ENCODE measurements at regions not wholly inside any gene's neighbourhood (a gene's known extent, or its start where the extent isn't known, plus 50 kb on each side); places are given as distances from the start of the nearest gene placed in this dataset.

- Histone ChIP-seq H3K9me3 (ENCODE audit: control insufficient read depth, low read length) (no peaks in the 10 kb centered on the region), H3K4me3 (ENCODE audit: extremely low read depth, insufficient read depth, low read length, poor library complexity, severe bottlenecking) (no peak overlapping the region), H3K4me1 (ENCODE audit: control insufficient read depth, insufficient read depth, low read length, poor library complexity, severe bottlenecking) (no peaks in the 10 kb centered on the region), H3K27ac (ENCODE audit: low read depth, low read length, severe bottlenecking) (no peak overlapping the region), H3K36me3 (ENCODE audit: control insufficient read depth, insufficient read depth, low read length) (no peaks in the 10 kb centered on the region)
- 92 to 96% methylated on average over 1 to 2 of the region's 3 CpGs for WGBS, 2 experiments (ENCODE audit: insufficient coverage in 2 of 2)
These were observed 738.6 kb upstream of the FAM98A start for GRCh38 chr2:34337735-34338134.

GRCh38 chr2:34332813-34333212, 733.7 kb upstream of the FAM98A start:
- Histone ChIP-seq H3K36me3 (ENCODE audit: control insufficient read depth, insufficient read depth, low read length) (no peaks in the 10 kb centered on the region), H3K4me1 (ENCODE audit: control insufficient read depth, insufficient read depth, low read length, poor library complexity, severe bottlenecking) (no peaks in the 10 kb centered on the region), H3K27ac (ENCODE audit: low read depth, low read length, severe bottlenecking) (no peak overlapping the region), H3K9me3 (ENCODE audit: control insufficient read depth, low read length) (no peaks in the 10 kb centered on the region), H3K4me3 (ENCODE audit: extremely low read depth, insufficient read depth, low read length, poor library complexity, severe bottlenecking) (no peak overlapping the region)
- WGBS, 2 experiments (ENCODE audit: insufficient coverage in 2 of 2): 56 to 71% methylated on average over 1 of the region's 2 CpGs

GRCh38 chr2:34320056-34320455, 721.0 kb upstream of the FAM98A start:
- Histone ChIP-seq H3K4me3 (ENCODE audit: extremely low read depth, insufficient read depth, low read length, poor library complexity, severe bottlenecking) (no peak overlapping the region), H3K4me1 (ENCODE audit: control insufficient read depth, insufficient read depth, low read length, poor library complexity, severe bottlenecking) (no peaks in the 10 kb centered on the region), H3K9me3 (ENCODE audit: control insufficient read depth, low read length) (no peaks in the 10 kb centered on the region), H3K36me3 (ENCODE audit: control insufficient read depth, insufficient read depth, low read length) (no peaks in the 10 kb centered on the region), H3K27ac (ENCODE audit: low read depth, low read length, severe bottlenecking) (no peak overlapping the region)
- no CpG with 5 or more reads among the region's 2 CpGs for WGBS, 2 experiments (ENCODE audit: insufficient coverage in 2 of 2)

- H3K9me3 ChIP-seq (ENCODE audit: control insufficient read depth, low read length): no peaks in the 10 kb centered on the region
- H3K4me3 ChIP-seq (ENCODE audit: extremely low read depth, insufficient read depth, low read length, poor library complexity, severe bottlenecking): no peak overlapping the region
- no peak overlapping the region for H3K27ac ChIP-seq (ENCODE audit: low read depth, low read length, severe bottlenecking)
- no peaks in the 10 kb centered on the region for H3K4me1 ChIP-seq (ENCODE audit: control insufficient read depth, insufficient read depth, low read length, poor library complexity, severe bottlenecking)
- H3K36me3 ChIP-seq (ENCODE audit: control insufficient read depth, insufficient read depth, low read length): no peaks in the 10 kb centered on the region
- WGBS, 2 experiments (ENCODE audit: insufficient coverage in 2 of 2): 76 to 89% methylated on average over 2 of the region's 3 CpGs
These were observed 718.7 kb upstream of the FAM98A start for GRCh38 chr2:34317797-34318196.

- H3K36me3 ChIP-seq (ENCODE audit: control insufficient read depth, insufficient read depth, low read length): no peaks in the 10 kb centered on the region
- no peaks in the 10 kb centered on the region for H3K4me1 ChIP-seq (ENCODE audit: control insufficient read depth, insufficient read depth, low read length, poor library complexity, severe bottlenecking)
- WGBS, 2 experiments (ENCODE audit: insufficient coverage in 2 of 2): no CpG with 5 or more reads among the region's 1 CpG
- H3K4me3 ChIP-seq (ENCODE audit: extremely low read depth, insufficient read depth, low read length, poor library complexity, severe bottlenecking): no peak overlapping the region
- no peak overlapping the region for H3K27ac ChIP-seq (ENCODE audit: low read depth, low read length, severe bottlenecking)
- H3K9me3 ChIP-seq (ENCODE audit: control insufficient read depth, low read length): no peaks in the 10 kb centered on the region
These were observed 717.7 kb upstream of the FAM98A start for GRCh38 chr2:34316788-34317187.

GRCh38 chr2:34311816-34312215, 712.7 kb upstream of the FAM98A start:
- H3K4me3 ChIP-seq (ENCODE audit: extremely low read depth, insufficient read depth, low read length, poor library complexity, severe bottlenecking): no peak overlapping the region
- H3K27ac ChIP-seq (ENCODE audit: low read depth, low read length, severe bottlenecking): no peak overlapping the region
- no peaks in the 10 kb centered on the region for H3K9me3 ChIP-seq (ENCODE audit: control insufficient read depth, low read length)
- no CpG with 5 or more reads among the region's 1 CpG for WGBS, 2 experiments (ENCODE audit: insufficient coverage in 2 of 2)
- H3K4me1 ChIP-seq (ENCODE audit: control insufficient read depth, insufficient read depth, low read length, poor library complexity, severe bottlenecking): no peaks in the 10 kb centered on the region
- H3K36me3 ChIP-seq (ENCODE audit: control insufficient read depth, insufficient read depth, low read length): no peaks in the 10 kb centered on the region

- no peaks in the 10 kb centered on the region for H3K4me1 ChIP-seq (ENCODE audit: control insufficient read depth, insufficient read depth, low read length, poor library complexity, severe bottlenecking)
- H3K9me3 ChIP-seq (ENCODE audit: control insufficient read depth, low read length): no peaks in the 10 kb centered on the region
- no peak overlapping the region for H3K4me3 ChIP-seq (ENCODE audit: extremely low read depth, insufficient read depth, low read length, poor library complexity, severe bottlenecking)
- no peak overlapping the region for H3K27ac ChIP-seq (ENCODE audit: low read depth, low read length, severe bottlenecking)
- H3K36me3 ChIP-seq (ENCODE audit: control insufficient read depth, insufficient read depth, low read length): no peaks in the 10 kb centered on the region
- WGBS, 2 experiments (ENCODE audit: insufficient coverage in 2 of 2): 100% methylated on average over 1 of the region's 2 CpGs; no CpG with 5 or more reads in 1 of the 2 experiments
These were observed 709.0 kb upstream of the FAM98A start for GRCh38 chr2:34308140-34308539.

GRCh38 chr2:34307636-34308035, 708.5 kb upstream of the FAM98A start:
- WGBS, 2 experiments (ENCODE audit: insufficient coverage in 2 of 2): 0% methylated on average over 1 of the region's 4 CpGs; no CpG with 5 or more reads in 1 of the 2 experiments
- Histone ChIP-seq H3K4me1 (ENCODE audit: control insufficient read depth, insufficient read depth, low read length, poor library complexity, severe bottlenecking) (no peaks in the 10 kb centered on the region), H3K27ac (ENCODE audit: low read depth, low read length, severe bottlenecking) (no peak overlapping the region), H3K9me3 (ENCODE audit: control insufficient read depth, low read length) (no peaks in the 10 kb centered on the region), H3K4me3 (ENCODE audit: extremely low read depth, insufficient read depth, low read length, poor library complexity, severe bottlenecking) (no peak overlapping the region), H3K36me3 (ENCODE audit: control insufficient read depth, insufficient read depth, low read length) (no peaks in the 10 kb centered on the region)

GRCh38 chr2:34306745-34307144, 707.6 kb upstream of the FAM98A start:
- H3K36me3 ChIP-seq (ENCODE audit: control insufficient read depth, insufficient read depth, low read length): no peaks in the 10 kb centered on the region
- H3K4me3 ChIP-seq (ENCODE audit: extremely low read depth, insufficient read depth, low read length, poor library complexity, severe bottlenecking): no peak overlapping the region
- H3K27ac ChIP-seq (ENCODE audit: low read depth, low read length, severe bottlenecking): no peak overlapping the region
- H3K9me3 ChIP-seq (ENCODE audit: control insufficient read depth, low read length): no peaks in the 10 kb centered on the region
- H3K4me1 ChIP-seq (ENCODE audit: control insufficient read depth, insufficient read depth, low read length, poor library complexity, severe bottlenecking): no peaks in the 10 kb centered on the region

- no peak overlapping the region for H3K4me3 ChIP-seq (ENCODE audit: extremely low read depth, insufficient read depth, low read length, poor library complexity, severe bottlenecking)
- no peaks in the 10 kb centered on the region for H3K36me3 ChIP-seq (ENCODE audit: control insufficient read depth, insufficient read depth, low read length)
- H3K27ac ChIP-seq (ENCODE audit: low read depth, low read length, severe bottlenecking): no peak overlapping the region
- no peaks in the 10 kb centered on the region for H3K9me3 ChIP-seq (ENCODE audit: control insufficient read depth, low read length)
- H3K4me1 ChIP-seq (ENCODE audit: control insufficient read depth, insufficient read depth, low read length, poor library complexity, severe bottlenecking): no peaks in the 10 kb centered on the region
- 79 to 94% methylated on average over 1 to 2 of the region's 3 CpGs for WGBS, 2 experiments (ENCODE audit: insufficient coverage in 2 of 2)
These were observed 706.5 kb upstream of the FAM98A start for GRCh38 chr2:34305587-34305986.

GRCh38 chr2:34294961-34295360, 695.9 kb upstream of the FAM98A start:
- WGBS, 2 experiments (ENCODE audit: insufficient coverage in 2 of 2): 71 to 100% methylated on average over 2 of the region's 4 CpGs
- no peak overlapping the region for H3K27ac ChIP-seq (ENCODE audit: low read depth, low read length, severe bottlenecking)
- no peaks in the 10 kb centered on the region for H3K36me3 ChIP-seq (ENCODE audit: control insufficient read depth, insufficient read depth, low read length)
- no peak overlapping the region for H3K4me3 ChIP-seq (ENCODE audit: extremely low read depth, insufficient read depth, low read length, poor library complexity, severe bottlenecking)
- H3K4me1 ChIP-seq (ENCODE audit: control insufficient read depth, insufficient read depth, low read length, poor library complexity, severe bottlenecking): no peaks in the 10 kb centered on the region
- no peaks in the 10 kb centered on the region for H3K9me3 ChIP-seq (ENCODE audit: control insufficient read depth, low read length)

- 86% methylated on average over 1 of the region's 1 CpG; no CpG with 5 or more reads in 1 of the 2 experiments for WGBS, 2 experiments (ENCODE audit: insufficient coverage in 2 of 2)
- no peaks in the 10 kb centered on the region for H3K4me1 ChIP-seq (ENCODE audit: control insufficient read depth, insufficient read depth, low read length, poor library complexity, severe bottlenecking)
- H3K27ac ChIP-seq (ENCODE audit: low read depth, low read length, severe bottlenecking): no peak overlapping the region
- H3K9me3 ChIP-seq (ENCODE audit: control insufficient read depth, low read length): no peaks in the 10 kb centered on the region
- no peaks in the 10 kb centered on the region for H3K36me3 ChIP-seq (ENCODE audit: control insufficient read depth, insufficient read depth, low read length)
- no peak overlapping the region for H3K4me3 ChIP-seq (ENCODE audit: extremely low read depth, insufficient read depth, low read length, poor library complexity, severe bottlenecking)
These were observed 692.0 kb upstream of the FAM98A start for GRCh38 chr2:34291076-34291475.
